ENCODE measurements at regions not wholly inside any gene's neighbourhood (a gene's known extent, or its start where the extent isn't known, plus 50 kb on each side); places are given as distances from the start of the nearest gene placed in this dataset.
"Not testable (repeated sequence)": the region's sequence is repeated elsewhere in the genome, so short reads cannot be mapped to it uniquely, and the experiment has no call there.

DNA sequence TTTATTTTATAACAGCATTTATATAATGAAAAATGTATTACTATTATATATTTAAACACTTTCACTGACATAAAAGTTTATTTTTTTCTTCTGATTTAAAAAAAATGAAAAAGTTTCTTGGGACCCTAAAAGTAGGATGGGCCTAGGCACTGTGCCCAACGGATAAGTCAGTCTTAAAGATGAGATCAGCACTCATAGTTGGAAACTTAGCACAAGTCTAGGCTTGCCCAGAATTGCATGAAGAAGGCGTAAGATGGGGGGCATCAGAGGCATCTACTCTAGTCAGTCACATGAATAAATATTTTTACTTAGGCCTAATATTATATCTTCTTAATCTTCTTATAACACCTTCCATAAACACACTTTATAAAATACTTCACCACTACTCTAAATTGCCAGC is 306.7 kb upstream of the GRID2 start:
- no peak for DNase-seq (ENCODE audit: low read depth in 2 of 2)

DNA sequence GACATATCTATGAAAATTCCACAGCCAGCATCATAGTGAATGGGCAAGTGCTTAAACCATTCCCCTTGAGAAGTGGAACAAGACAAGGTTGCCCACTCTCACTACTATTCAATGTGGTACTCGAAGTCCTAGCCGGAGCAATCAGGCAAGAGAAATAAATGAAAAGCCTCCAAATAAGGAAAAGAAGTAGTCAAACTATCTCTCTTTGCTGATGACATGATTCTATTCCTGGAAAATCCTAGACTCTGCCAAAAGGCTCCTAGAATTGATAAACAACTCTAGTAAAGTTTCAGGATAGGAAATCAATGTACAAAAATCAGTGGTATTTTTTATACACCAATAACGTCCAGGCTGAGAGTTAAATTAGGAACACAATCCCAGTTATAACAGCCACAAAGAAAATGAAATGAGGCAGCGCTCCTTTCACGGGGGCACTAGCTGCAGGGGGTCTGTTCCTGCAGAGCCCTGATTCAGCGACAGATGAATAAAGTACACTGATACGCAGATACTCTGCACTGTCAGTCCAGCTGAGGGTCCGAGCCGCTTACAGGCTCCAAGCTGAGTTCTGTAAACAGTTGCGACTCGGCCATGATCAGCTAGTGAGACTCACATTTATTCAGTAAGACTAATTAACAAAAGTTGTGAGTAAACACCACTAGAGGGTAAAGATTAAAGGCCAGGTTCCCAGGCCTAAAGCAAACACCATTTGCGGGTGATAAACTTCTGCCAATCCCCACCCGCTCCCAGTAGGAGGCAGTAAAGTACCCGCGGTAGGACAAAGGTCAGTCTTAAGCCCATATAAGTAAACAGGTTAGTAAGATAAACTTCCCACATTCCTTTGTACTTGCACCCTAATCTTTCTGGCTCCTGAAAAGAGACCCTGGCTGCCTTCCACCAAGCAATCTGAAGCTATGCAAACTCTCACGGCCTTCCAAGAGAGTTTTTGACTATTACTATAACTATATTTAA is 290.6 kb upstream of the GRID2 start:
- no peak for DNase-seq (ENCODE audit: low read depth in 2 of 2)

DNA sequence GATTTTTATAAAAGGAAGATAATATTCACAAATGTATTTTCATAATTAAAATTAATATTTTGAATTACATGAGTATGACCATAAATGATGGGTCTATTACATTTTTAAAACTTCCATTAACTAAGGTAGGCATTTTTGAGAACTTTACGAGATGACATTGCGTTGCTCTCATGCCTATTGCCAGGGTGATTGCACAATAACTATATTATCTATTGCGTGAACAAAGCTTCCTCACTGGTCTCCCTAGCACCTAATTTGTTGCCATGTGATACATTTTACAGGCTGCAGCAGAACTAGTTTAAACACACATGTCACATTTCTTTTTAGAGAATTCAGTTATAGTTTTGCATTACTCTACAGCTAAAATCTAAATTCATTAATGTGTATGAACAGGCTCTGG is 289.7 kb upstream of the GRID2 start:
- DNase-seq (ENCODE audit: low read depth in 2 of 2) = no peak

DNA sequence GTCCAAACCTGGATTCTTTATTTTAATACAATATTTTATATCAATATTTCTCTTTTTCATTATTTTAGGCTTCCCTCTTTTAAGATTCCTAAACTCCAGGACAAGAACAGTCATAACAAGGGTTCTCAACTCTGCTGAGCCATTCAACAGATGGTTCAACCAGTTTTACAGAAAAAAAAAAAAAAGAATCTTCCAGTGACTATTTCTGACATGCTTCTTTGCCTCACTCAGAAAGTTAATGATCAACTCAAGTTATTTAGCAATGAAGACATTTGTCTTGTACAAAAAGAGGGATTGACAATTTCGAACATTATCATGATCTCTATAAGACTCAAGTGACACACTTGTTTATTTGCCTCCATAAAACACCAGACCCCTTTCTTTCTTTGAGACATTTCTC is 282.6 kb upstream of the GRID2 start:
- DNase-seq (ENCODE audit: low read depth in 2 of 2) = no peak

DNA sequence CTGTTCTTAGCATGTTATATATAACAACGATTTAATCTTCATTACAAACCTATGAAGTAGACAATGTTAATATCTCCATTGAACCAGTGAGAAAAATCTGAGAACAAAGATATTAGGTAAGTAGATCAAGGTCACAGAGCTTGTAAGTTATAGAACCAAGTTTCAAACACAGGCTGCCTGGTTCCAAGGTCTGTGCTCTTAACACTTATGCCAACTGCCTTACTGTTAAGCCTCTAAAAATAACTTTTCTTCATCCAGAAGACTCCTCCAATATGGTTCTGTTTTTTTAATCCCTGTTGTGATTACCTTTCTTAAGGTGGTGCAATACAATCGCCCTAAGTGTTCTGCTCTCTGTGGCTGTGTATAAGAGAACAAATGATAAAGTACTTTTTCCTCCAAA is 282.0 kb upstream of the GRID2 start:
- no peak for DNase-seq (ENCODE audit: low read depth in 2 of 2)

DNA sequence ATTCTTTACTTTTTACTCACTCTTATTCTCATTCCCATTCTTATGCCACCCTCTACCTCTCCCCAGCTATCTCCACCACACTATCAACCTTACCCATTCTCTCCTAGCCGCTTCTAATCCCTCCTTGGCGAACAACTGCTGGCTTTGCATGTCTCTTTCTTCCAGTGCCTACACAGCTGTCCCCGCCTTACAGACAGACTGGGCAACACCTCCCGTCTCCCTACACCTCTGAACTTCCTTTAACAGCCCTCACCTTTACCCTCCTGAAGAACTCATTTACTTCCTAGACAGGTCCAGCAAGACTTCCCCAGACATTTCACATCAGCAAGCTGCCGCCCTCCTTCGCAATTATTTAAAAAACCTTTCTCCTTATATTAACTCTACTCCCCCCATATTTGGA is 274.9 kb upstream of the GRID2 start:
- DNase-seq (ENCODE audit: low read depth in 2 of 2) = not testable (repeated sequence)

DNA sequence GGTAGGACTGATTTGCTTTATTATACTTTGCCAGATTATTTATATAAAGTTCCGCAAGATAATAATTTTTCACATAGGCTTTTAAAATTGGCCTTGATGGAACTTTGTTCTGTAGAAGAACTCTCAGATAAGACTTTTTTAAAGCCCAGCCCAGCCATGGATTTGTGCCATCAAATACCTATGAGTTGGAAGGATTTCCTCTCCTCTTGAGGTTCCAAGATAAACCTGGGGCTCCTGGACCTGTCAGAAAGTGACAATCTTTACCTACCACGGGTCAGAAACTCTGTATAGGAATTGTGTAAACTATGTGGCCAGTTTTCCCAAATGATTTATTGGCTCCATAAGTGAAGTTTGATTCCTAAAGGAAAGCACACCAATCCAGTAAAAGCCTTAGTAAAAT is 271.9 kb upstream of the GRID2 start:
- no peak for DNase-seq (ENCODE audit: low read depth in 2 of 2)

DNA sequence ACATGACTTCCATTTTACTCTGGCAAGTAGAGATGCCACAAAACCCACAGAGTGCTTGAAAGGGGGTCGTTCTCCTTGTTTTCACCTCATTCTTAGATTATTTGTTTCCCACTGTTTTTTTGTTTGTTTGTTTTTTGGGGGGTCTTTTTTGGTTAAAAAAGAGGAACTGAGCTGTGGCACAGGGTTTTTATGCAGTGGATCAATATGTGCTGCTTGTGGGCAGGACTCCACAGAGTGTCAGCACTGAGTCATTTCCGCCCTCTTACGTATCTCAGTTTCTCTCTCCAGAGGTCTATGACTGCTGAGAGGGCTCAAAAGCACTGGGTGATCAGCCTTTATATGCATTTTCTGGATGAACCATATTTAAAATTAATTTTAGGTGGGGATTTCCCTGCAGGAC is 268.1 kb upstream of the GRID2 start:
- no peak for DNase-seq (ENCODE audit: low read depth in 2 of 2)

DNA sequence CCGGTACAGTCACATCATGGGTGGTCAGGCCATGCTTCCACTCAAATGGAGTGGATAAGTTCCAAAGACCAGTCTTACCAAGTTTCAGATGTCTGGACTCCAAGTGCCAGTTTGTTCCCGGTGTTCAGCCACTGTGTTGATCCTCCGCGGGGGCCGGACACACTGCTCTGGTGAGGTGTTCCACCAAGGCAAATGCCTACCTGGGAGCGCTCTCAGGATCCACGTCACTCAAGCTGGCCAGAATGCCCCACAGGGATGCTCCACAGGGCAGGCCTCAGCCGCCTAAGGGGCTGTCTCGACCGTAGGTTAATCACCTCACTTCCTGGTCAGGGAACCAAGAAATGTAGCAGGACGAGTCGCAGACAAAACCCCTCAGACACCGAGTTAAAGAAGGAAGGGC is 258.0 kb upstream of the GRID2 start:
- DNase-seq (ENCODE audit: low read depth in 2 of 2) = no peak

DNA sequence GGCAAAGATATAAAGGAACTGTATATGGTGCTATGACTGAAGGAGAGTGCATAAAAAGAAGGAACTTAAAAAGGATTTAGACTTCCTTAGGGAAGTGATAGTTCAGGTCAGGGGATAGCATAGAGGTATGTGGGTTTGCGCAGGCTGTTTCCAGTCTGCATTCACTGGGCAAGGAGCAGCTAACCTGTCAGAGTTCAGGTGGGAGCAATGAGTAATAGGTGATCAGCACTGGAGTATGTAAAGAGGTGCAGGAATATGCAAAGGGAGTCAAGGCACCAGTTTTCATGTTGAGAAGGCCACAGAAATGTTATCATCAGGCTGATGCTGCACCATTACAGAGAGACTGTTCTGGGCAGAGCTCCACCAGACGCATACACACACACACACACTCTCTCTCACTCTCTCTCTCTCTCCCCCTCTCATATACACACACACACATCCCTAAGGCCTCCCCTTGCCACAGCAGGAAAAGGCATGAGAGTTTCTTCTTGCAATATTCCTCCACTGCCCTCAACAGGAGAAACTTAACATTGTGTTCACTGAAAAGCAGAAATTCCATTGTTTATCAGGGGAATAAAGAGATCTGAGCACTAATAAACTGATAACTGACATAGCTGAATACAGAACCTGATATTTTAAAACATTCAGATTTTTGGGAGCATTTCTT is 256.4 kb upstream of the GRID2 start:
- peak; percentile 20 to 25 for DNase-seq (ENCODE audit: low read depth in 2 of 2)

DNA sequence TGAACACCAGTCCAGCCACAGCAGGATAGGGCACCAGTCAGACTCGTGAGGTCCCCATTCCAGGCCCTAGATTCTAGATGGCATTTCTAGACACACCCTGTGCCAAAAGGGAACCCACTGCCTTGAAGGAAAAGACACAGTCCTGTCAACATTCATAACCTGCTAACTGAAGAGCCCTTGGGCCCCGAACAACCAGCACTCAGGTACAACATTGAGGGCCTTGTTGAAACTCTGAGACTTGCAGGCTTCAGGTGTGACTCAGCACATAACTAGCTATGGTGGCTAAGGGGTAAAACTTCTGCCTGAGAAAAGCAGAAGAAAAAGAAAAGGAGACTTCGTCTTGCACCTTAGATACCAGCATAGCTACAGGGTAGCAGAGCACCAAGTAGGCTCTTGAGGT is 252.9 kb upstream of the GRID2 start:
- no peak for DNase-seq (ENCODE audit: low read depth in 2 of 2)

DNA sequence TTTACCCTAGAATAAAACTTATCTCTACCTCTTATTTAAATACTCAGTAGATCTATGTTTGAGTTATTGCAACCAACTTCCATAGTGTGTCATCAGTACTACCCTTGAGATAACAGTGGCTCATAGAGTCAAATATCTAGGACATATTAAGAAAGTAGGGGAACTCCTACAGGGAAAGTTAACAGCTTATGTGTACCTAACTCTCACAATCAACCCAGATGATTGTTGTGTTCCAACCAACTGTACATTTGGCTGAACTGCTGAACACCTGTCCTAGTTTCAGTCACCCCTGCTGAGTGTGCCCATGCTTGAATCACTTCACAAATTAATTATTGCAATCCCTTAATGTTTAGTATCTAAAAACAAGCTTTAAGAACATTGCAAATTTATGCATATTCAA is 244.2 kb upstream of the GRID2 start:
- no peak for DNase-seq (ENCODE audit: low read depth in 2 of 2)

DNA sequence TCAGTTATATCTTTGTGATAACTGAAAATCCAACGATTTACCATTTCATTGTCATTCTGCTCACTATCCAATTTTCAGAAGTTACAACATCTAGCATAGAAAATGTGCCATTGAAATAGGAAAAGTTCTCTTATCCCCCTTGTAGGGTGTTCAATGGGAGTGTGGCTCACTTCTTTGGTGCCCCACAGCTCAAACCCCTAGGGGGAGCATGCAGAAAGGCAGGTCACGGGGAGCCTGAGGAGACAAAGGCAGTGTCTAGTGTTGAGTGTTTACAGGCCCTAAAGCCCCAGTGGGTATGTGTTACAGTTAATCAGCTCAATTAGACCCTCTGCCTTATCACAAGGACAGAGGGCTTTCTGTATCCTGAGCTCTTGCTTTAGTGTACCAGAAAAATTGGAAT is 243.4 kb upstream of the GRID2 start:
- no peak for DNase-seq (ENCODE audit: low read depth in 2 of 2)

DNA sequence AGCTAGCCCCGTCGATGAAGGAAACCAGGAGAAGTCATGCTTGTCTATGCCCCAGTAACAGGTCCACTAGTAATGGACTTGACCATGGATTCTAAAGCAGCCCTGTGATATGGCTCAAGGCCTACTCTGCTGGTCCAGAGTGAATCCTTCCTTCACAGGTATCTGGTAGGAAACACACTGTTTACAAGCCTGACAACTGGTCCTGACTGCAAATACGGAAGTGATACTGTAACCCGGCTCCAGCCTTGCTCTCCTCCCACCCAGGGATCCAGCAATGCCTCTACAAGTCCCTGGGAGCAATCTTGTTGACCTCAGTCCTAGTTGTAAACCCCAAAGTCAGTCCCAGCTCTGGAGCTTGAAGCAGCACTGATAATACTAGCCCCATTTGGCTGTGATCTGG is 239.2 kb upstream of the GRID2 start:
- no peak for DNase-seq (ENCODE audit: low read depth in 2 of 2)

DNA sequence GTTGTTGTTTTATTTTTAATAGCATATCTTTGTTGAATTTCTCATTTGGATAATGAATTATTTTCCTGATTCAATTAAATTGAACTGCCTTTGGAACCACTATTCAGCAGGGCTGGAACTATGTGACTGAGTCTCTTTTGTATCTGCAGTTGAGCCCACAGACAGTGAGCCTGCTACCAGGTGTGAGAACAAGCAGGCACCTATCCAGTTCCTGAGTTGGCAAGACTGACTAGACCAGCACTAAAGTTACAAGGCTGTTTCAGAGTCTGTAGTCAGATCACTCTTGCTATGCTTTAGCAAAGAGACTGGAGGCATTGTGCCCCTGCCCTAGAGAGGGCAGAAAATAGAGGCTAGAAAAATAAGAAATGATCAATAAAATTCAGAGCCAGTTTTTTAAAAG is 237.3 kb upstream of the GRID2 start:
- no peak for DNase-seq (ENCODE audit: low read depth in 2 of 2)

DNA sequence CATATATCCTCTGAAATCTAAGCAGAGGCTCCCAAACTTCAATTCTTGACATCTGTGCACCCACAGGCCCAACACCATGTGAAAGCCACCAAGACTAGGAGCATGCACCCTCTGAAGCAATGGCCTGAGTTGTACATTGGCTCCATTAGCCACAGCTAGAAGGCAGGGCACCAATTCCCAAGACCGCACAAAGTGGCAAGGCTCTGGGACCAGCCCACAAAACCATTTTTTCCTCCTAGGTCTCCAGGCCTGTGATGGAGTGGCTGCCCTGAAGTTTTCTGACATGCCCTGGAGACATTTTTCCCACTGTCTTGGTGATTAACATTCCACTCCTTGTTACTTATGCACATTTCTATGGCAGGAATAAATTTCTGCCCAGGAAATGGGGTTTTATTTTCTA is 232.2 kb upstream of the GRID2 start:
- DNase-seq (ENCODE audit: low read depth in 2 of 2) = no peak

DNA sequence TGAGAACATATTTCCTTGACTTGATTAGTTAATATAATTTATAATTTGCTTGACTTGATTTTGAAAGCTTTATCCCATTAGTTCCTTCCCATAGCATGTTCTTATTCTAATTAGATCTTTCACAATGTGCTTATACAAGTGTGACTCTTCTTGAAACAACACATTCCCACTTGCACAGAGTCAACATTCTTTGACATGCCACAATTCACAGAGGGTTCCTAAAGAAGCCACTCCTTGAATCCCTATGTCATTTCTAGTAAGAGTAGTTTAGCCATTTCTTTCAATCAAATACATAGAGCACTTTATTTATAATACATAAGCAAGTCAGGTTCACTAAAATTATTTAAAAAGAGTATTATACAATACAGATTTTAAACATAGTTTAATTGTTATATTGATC is 228.9 kb upstream of the GRID2 start:
- DNase-seq (ENCODE audit: low read depth in 2 of 2) = no peak

DNA sequence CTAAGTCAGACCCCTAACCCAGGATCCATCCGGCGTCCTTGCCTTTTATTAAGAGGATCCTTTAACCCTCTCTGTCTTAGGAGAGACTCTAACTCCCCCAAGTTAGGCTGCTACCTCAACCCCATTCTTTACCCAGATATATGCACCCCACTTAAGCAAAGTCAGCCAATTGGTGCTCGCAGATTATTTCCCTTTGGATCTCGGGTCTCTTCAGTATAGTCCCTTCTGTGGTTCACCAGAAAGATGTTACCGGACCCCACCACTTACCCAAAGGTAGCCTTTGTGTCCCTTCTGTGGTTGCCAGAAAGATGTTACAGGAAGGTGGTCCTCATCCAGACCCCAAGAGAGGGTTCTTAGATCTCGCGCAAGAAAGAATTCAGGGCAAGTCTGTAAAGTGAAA is 212.9 kb upstream of the GRID2 start:
- DNase-seq (ENCODE audit: low read depth in 2 of 2) = no peak

DNA sequence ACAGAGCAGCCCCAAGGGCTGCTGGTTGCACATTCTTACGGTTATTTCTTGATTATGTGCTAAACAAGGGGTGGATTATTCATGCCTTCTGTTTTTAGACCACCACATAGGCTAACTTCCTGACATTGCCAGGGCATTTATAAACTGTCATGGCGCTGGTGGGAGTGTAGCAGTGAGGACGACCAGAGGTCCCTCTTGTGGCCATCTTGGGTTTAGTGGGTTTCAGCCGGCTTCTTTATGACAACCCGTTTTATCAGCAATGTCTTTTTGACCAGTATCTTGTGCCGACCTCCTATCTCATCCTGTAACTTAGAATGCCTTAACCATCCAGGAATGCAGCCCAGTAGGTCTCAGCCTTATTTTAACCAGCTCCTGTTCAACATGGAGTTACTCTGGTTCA is 212.4 kb upstream of the GRID2 start:
- no peak for DNase-seq (ENCODE audit: low read depth in 2 of 2)

DNA sequence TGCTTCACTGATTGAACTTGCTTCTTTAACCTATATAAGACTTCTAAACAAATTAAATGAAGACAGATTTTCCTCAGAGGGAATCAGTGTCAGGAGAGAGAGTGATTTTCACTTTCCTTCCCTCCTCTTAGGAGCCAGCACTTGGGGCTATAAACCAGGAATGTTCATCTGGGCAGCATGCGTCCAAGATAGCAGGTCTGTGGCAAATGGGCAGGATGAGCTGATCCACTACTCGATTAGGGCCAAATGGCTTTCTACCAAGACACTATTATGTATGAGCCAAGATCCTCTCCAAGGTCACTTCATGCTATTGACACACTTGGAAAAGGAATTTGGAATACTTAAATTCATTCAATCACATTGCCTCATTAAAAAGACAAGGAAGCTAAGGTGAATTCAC is 203.9 kb upstream of the GRID2 start:
- DNase-seq (ENCODE audit: low read depth in 2 of 2) = no peak

DNA sequence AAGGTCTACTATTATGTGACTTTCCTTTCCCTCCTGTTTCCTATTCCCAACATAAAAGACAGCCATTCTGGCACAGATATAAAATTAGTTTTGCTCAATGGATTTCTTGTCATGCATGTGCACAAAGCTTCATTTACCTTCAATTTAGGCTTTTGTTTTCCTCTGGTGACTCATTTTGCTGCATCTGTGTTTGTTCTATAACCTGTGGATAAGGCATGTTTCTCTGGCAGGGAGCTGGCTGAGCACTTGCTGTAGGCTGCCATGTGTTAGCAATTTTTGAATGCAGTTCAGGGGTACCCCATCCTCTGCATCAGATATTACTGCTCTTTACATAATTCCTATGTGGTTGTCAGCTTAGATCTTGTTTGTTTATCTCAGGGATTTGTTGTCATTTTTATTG is 202.8 kb upstream of the GRID2 start:
- no peak for DNase-seq (ENCODE audit: low read depth in 2 of 2)

DNA sequence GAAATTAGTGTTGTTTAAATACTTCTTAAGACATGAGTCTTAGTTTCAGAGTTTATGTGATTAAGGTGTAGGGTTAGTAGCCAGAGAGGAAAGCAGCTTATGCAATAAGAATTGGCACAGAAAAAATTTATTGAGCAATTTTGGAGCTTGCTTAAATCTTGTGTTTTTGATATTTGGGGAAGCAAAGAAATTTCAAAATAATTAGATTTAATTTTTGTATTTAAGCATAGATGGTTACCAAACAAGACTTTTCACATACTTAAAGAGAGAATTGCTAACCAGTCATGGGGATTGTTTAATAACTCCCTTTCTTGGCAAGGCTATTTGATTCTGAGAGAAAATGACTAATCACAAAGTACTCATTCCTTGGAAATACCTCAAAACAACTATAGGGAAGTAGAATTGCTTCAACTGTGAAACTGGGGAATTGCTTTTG is 202.0 kb upstream of the GRID2 start:
- peak; percentile 20 to 22 for DNase-seq (ENCODE audit: low read depth in 2 of 2)

DNA sequence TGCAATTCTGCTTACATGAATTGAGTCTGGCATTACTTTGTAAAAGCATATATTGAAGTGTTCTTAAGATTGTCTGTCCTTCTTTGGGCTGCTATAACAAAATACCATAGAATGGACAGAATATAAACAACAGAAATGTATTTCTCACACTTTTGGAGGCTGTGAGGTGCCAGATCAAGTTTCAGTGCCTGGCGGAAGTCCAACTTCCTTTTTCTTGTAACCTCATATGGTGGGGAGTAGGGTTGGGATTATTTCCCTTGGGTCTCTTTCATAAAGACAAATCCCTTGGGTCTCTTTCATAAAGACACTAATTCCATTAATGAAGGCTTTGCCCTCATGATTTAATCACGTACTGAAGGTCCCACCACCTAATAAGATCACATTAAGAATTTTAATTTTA is 199.3 kb upstream of the GRID2 start:
- DNase-seq (ENCODE audit: low read depth in 2 of 2) = no peak
